GM21825 (cell line): ENCODE measurements at regions not wholly inside any gene's neighbourhood (a gene's known extent, or its start where the extent isn't known, plus 50 kb on each side); places are given as distances from the start of the nearest gene placed in this dataset.
"Not testable (repeated sequence)": the region's sequence is repeated elsewhere in the genome, so short reads cannot be mapped to it uniquely, and the experiment has no call there.

Experiments used
- ATAC-seq: cut with Tn5 transposase; IDR thresholded peaks from one replicate; pipeline ENCODE4 v1.9.1; 2021; ENCODE audit warnings: mild to moderate bottlenecking, moderate library complexity; ENCODE audit not compliant: unreplicated experiment

DNA sequence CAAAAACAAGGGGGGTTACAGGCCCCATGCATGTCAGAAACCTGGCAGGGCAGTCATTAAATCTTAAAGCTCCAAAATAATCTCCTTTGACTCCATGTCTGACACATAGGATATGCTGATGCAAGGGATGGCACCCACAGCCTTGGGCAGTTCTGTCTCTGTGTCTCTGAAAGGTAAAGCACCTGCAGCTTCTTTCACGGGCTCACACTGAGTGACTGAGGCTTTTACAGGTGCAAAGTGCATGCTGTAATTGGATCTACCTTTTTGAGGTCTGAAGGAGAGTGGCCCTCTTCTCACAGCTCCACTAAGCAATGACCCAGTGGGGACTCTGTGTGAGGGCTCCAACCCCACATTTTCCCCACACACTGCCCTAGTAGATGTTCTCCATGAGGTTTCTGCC, 1309.0 kb upstream of the B3GALT2 start:
- ATAC-seq: no peak

DNA sequence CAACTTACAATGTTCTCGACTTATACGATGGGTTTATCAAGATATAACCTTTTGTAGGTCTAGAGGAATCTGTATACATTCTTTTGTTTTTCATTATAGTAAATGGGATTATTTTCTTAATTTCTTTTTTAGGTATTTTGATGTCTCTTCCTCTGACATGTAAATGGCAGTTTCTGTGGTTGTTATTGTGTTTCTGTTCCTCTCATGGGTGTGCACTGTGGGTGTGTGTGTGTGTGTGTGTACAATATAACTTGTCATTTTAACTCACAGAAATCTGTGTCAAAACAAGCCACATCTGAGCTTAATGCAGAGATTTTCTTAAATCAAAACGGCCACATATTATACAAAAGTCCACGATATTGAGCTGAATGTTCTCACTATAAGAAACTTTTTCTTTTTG, 1300.8 kb upstream of the B3GALT2 start:
- no peak for ATAC-seq

DNA sequence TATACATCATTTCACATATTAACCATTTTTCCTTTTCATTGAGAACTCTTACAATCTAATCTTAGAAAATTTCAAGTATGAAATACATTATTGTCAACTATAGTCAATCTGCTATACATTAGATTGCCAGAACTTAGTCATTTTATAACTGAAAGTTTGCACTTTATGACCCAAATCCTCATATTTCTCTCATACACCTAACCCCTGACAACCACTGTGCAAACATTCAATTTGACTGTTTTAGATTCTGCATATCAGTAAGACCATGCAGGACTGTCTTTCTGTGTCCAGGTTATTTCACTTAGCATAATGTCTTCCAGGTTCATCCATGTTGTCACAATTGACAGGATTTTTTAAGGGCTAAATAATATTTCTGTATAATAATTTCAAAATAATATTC, 1299.0 kb upstream of the B3GALT2 start:
- no peak for ATAC-seq

DNA sequence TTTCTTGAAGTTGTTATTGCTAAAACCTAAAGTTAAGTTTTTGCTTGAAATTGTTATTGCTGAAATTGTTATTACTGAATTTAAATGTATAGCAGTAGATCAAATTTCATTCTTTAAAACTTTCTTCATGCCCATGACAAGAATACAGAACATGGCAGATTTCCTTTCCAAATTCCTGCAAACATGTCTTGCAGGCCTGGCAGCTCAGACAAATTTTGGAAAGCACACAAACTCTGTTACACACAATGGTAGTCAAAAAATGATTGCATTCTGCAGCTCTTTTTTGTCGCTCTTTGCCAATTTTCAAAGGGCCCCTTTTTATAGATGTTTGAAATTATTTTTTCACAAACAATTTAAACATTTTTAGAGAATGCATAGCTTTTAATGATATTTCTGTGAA, 1292.3 kb upstream of the B3GALT2 start:
- ATAC-seq: no peak

DNA sequence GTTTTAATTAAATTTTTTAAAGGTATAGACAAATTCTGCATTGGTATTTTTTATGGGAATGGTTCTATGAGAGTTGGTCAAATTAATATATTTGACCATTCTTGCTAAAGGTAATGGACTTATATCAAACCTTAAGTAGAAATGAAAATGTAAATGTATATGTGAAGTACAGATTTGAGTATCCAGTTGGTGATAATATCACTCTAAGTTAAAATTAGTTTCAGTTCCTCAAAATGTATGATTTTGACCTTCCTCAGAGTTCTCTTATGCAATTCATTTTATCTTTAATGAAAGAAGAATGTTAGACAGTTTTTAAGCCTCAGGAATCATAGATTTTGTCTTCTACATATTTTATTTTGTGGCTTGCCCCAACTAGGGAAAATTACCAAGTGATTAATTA, 1291.5 kb upstream of the B3GALT2 start:
- ATAC-seq: peak; percentile 89

- no peak for ATAC-seq
Measured at GRCh38 chr1:194476872-194477271, 1290.5 kb upstream of the B3GALT2 start.

DNA sequence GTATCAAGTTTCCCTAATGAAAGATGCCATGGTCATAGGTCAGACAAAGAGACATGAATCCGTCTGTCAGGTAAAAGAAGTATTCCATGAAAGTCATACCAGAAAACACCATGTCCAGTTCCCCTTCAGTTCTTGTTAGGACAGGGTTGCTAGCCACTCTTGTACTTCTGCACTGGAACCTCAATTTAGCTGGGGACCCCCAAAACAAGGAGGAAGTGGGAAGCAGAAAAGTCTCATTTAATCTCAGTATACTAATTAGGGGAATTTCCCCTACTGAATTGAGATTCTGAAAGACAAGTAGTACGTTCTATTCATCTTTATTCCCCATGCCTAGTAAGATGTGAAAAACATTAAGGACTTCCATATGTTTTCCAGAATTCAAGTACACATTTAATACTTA, 1289.9 kb upstream of the B3GALT2 start:
- ATAC-seq: no peak

GRCh38 chr1:194474701-194475100, 1288.3 kb upstream of the B3GALT2 start:
- no peak for ATAC-seq

DNA sequence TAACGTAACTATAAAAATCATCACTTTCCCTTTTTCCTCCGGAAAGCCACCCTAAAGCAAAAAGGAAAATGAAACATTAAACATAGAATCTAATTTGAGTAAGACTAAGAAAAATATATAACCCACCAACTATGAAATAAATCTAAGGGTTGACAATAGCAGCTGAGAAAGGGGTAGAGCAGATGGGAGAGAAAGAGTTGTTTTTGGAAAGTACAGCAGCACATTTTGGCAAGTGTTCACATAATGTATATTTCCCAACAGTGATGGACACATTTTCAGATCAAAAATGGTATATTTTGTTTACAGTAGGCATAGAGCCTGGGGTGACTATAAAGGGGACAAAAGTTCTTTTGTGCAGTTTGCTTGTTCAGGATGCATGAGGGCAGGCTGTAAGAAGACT, 1287.4 kb upstream of the B3GALT2 start:
- ATAC-seq: no peak

- no peak for ATAC-seq
Measured at GRCh38 chr1:194469282-194469681, 1282.9 kb upstream of the B3GALT2 start.

DNA sequence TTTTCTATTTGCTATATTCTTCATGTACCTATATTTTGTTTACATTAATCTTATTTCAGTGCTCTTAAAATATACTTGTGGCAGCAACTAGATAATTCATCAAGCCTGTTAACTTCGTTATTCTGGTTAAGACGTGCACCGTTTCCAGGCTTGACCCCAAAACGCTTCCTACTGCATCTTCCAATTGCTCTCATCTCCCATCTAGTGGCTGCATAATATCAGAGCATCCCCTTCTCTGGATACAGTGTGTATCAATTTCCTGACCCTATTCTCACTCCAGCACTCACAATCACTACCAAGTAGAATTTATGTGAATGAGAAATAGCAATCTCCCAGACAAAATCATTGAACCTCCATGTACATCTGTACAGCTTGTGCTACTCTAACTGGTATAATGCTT, 1280.3 kb upstream of the B3GALT2 start:
- no peak for ATAC-seq

GRCh38 chr1:194447636-194448035, 1261.2 kb upstream of the B3GALT2 start:
- ATAC-seq: no peak

- ATAC-seq: no peak
Measured at GRCh38 chr1:194445244-194445643, 1258.8 kb upstream of the B3GALT2 start.

- no peak for ATAC-seq
Measured at GRCh38 chr1:194442901-194443575, 1256.6 kb upstream of the B3GALT2 start.

- ATAC-seq: no peak
Measured at GRCh38 chr1:194437135-194437534, 1250.7 kb upstream of the B3GALT2 start.

DNA sequence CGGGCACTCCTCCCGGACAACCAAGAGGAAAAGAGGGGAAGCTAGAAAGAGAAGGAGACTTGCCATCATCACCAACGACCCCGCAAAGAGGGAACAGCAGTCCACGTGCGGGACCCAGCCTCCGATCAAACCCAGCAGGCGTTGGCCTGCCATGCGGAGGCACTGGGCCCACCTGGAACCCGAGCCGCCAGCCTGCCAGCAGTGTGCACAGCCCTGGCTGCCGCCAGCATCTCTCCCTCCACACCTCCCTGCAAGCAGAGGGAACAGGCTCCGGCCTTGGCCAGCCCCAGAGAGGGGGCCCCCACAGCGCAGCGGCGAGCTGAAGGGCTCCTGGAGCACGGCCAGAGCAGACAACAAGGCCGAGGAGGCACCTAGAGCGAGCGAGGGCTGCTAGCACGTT, 1244.7 kb upstream of the B3GALT2 start:
- no peak for ATAC-seq

GRCh38 chr1:194420706-194421105, 1234.3 kb upstream of the B3GALT2 start:
- ATAC-seq: no peak

- ATAC-seq: no peak
Measured at GRCh38 chr1:194419721-194420120, 1233.3 kb upstream of the B3GALT2 start.

- no peak for ATAC-seq
Measured at GRCh38 chr1:194410756-194411155, 1224.3 kb upstream of the B3GALT2 start.

- not testable (repeated sequence) for ATAC-seq
Measured at GRCh38 chr1:194407238-194407637, 1220.8 kb upstream of the B3GALT2 start.

DNA sequence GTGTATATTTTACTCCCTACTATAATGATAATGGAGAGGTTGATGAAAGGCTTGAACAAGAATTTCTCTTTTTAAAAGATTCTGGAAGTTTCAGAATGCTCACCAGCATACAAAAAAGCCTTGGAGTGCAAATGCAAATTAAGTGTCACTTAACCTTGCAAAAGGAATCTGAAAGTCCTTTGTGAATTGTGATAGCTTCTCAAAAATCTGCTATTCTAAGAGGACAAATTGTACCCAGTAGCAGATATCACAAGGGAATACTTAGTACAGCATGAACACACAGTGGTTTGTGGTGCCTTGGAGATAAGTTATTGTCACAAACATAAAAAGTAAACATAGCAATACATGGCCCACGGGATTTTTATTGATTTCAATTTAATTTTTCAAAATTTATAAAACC, 1208.3 kb upstream of the B3GALT2 start:
- no peak for ATAC-seq

DNA sequence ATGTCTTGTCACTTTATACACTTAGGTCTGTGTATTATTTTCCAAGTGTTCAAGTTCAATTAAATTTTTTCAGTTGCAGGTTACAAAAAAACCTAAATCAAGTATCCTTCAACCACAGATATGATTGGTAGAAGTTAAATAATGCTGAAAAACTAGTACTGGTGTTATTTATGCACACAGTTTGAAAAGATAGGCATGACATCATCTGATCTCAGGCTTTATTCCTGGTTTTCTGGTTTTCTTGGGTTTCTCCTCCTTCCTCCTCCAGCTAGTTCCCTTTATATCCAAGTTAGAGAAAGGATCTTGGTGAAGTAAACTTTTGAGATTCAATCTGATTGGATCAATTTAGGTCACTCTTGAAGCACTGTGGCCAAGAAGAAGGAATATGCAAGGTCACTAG, 1201.1 kb upstream of the B3GALT2 start:
- no peak for ATAC-seq

DNA sequence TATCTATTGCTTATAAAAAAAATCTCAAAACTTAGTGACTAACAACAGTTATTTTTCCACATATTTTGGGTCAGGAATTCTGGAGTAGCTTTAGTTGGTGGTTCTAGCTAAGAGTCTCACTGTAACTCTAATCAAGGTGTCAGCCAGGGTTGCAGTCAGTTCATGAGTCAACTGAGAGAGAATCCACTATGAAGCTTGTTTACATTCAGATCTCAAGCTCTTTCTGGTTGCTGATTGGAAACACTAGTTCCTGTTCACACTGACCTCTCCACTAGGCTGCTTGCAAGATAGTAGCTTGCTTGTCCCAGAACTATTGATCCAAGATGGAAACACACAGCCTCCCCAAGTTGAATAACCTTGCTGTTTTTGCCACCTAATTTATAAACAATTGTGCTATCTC, 1192.1 kb upstream of the B3GALT2 start:
- no peak for ATAC-seq
